Sigmoid colon (tissue), 6 donors: ENCODE measurements at regions not wholly inside any gene's neighbourhood (a gene's known extent, or its start where the extent isn't known, plus 50 kb on each side); places are given as distances from the start of the nearest gene placed in this dataset.

ENCODE experiments used
- DNase-seq: peaks from one replicate; pipeline ENCODE4 v3.0.0-alpha.2; 2019
- H3K27ac ChIP-seq, 4 donors: fragments of 200-600 bp; sonication (generic); one replicate each; pipeline ENCODE4 v1.5.1; 2016 to 2019; ENCODE audit warnings: mild to moderate bottlenecking in 1 of 4
- H3K27me3 ChIP-seq, 3 donors: fragments of 200-600 bp; sonication (generic); one replicate each; pipeline ENCODE4 v1.5.1; 2019; ENCODE audit warnings: mild to moderate bottlenecking in 1 of 3
- H3K36me3 ChIP-seq, 4 donors: fragments of 200-600 bp; sonication (generic); one replicate each; pipeline ENCODE4 v1.5.1; 2016 to 2019
- H3K4me1 ChIP-seq, 4 donors: fragments of 200-600 bp; sonication (generic); one replicate each; pipeline ENCODE4 v1.5.1; 2017 to 2019
- H3K4me3 ChIP-seq, 4 donors: fragments of 200-600 bp; sonication (generic); one replicate each; pipeline ENCODE4 v1.5.1; 2017 to 2019; ENCODE audit warnings: mild to moderate bottlenecking in 2 of 4, moderate library complexity in 1 of 4
- H3K9me3 ChIP-seq, 4 donors: fragments of 200-600 bp in 3 of 4; sonication (generic) in 3 of 4; one replicate each; pipeline versions ENCODE4 v1.5.1 to v1.6.1; 2013 to 2019
- EP300 ChIP-seq, 4 donors: sonication (generic); formaldehyde crosslinking; IDR thresholded peaks; one replicate each; pipeline ENCODE4 v1.6.1; 2017; ENCODE audit warnings: antibody characterized with exemption in 4 of 4
- POLR2A ChIP-seq, 2 donors: fragments of 450-650 bp; IDR thresholded peaks; one replicate each; pipeline ENCODE4 v1.6.1; 2016; ENCODE audit warnings: antibody characterized with exemption in 2 of 2, mild to moderate bottlenecking in 2 of 2, moderate library complexity in 2 of 2
- POLR2AphosphoS5 ChIP-seq, 4 donors: sonication (generic); formaldehyde crosslinking; IDR thresholded peaks; one replicate each; pipeline ENCODE4 v1.6.1; 2017; ENCODE audit warnings: antibody characterized with exemption in 4 of 4
- WGBS, 2 donors: extraction: QIAGEN DNeasy Blood & Tissue Kit; methylation state at CpG; one replicate each; pipeline ENCODE4 v1.1.7; 2013; 5-methylcytosine and 5-hydroxymethylcytosine counted together
- intact Hi-C: fragments of 100-400 bp; cut with DNase I; formaldehyde crosslinking; loops from one replicate; pipeline ENCODE4 v1.15.1; 2023
- TF ChIP-seq, protein P1 (sequence below), 4 experiments: fragments of 450-650 bp in 3 of 4; fragments of 200-600 bp in 1 of 4; IDR thresholded peaks; one replicate each; pipeline ENCODE4 v1.5.1; 2016 to 2019; ENCODE audit warnings: antibody characterized with exemption in 4 of 4, mild to moderate bottlenecking in 3 of 4, moderate library complexity in 2 of 4
- donor health status: healthy with polysubstance abuse.
- donor health status: healthy.

DNA sequence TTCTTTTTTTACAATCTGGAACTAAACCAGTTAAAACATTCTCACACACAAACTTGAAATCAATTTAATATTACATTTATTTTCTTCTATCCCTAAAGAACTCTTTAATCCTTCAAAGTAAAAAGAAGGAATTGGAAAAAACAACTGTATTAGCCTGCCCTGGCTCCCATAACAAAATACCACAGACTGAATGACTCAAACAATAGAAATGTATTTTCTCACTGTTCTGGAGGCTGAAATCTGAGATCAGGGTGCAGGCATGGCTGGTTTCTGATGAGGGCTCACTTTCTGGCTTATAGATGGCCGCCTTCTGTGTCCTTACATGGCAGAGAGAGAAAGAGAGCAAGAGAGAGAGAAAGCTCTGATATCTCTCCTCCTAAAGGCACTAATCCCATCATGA, 149.4 kb downstream of the PDGFRA start:
- Histone ChIP-seq H3K4me3 (no peak overlapping the region), H3K27ac (no peak overlapping the region), H3K9me3 (no peaks in the 10 kb centered on the region), H3K36me3 (no peaks in the 10 kb centered on the region), H3K27me3 (no peaks in the 10 kb centered on the region), H3K4me1 (no peaks in the 10 kb centered on the region)
- TF ChIP-seq EP300 (IDR thresholded peaks at IDR 0.05), result no peak
- no peak for TF ChIP-seq POLR2A (IDR thresholded peaks at IDR 0.05)
- TF ChIP-seq, protein P1, sequence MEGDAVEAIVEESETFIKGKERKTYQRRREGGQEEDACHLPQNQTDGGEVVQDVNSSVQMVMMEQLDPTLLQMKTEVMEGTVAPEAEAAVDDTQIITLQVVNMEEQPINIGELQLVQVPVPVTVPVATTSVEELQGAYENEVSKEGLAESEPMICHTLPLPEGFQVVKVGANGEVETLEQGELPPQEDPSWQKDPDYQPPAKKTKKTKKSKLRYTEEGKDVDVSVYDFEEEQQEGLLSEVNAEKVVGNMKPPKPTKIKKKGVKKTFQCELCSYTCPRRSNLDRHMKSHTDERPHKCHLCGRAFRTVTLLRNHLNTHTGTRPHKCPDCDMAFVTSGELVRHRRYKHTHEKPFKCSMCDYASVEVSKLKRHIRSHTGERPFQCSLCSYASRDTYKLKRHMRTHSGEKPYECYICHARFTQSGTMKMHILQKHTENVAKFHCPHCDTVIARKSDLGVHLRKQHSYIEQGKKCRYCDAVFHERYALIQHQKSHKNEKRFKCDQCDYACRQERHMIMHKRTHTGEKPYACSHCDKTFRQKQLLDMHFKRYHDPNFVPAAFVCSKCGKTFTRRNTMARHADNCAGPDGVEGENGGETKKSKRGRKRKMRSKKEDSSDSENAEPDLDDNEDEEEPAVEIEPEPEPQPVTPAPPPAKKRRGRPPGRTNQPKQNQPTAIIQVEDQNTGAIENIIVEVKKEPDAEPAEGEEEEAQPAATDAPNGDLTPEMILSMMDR (IDR thresholded peaks at IDR 0.05), result no peak
- no peak for TF ChIP-seq POLR2AphosphoS5 (IDR thresholded peaks at IDR 0.05)
- DNase-seq, result no peak
- intact Hi-C loops, result no loop called here
- 82 to 92% methylated on average over 1 of the region's 1 CpG for WGBS, 2 donors

DNA sequence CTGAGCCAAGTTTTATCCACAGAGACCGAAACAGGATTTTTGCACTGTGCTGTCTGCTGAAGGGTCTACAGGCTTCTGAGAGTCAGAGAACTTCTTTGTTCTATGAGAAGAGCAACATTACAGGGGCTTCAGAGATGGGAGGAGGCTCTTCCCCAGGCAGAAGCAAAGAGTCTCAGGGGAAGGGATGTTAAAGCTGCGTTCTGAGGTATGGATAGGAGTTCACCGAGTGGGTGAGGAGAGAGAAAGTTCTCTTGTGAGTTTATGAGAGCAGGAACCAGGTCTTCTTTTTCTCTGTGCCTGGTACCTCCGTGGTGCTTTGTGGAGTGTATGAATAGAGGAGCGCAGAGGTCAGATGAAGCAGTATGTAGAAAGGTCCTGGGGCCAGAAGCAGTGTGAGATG, 155.1 kb downstream of the PDGFRA start:
- no peak overlapping the region for H3K27ac ChIP-seq
- WGBS, 2 donors, result 79 to 86% methylated on average over 5 of the region's 5 CpGs
- DNase-seq, result no peak
- intact Hi-C loops, result no loop called here
- TF ChIP-seq POLR2AphosphoS5 (IDR thresholded peaks at IDR 0.05), result no peak
- TF ChIP-seq, protein P1 (IDR thresholded peaks at IDR 0.05), result no peak
- TF ChIP-seq EP300 (IDR thresholded peaks at IDR 0.05), result no peak
- TF ChIP-seq POLR2A (IDR thresholded peaks at IDR 0.05), result no peak
- no peak overlapping the region for H3K4me3 ChIP-seq
- H3K27me3 ChIP-seq, result no peaks in the 10 kb centered on the region
- H3K9me3 ChIP-seq, result no peaks in the 10 kb centered on the region
- no peaks in the 10 kb centered on the region for H3K4me1 ChIP-seq
- no peaks in the 10 kb centered on the region for H3K36me3 ChIP-seq

DNA sequence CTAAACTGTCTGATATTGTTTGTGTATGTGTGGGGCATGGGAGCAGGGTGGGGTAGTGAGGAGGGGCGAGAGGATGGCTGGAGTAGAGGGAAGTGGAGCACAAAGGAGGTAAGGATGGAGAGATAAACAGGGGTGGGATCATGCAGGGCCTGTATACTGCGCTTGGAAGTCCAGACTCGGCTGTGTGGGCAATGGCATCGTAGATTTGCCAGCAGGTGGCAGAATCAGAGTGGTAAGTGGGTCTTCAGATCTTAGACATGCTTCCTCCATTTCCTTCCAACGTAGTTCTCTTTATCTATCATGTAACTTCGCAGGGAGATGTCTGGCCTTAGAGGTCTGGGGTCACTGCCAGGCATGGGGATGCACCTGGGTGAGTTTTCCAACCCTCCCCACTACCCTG, 155.5 kb downstream of the PDGFRA start:
- intact Hi-C loops, result no loop called here
- no peak for DNase-seq
- no peaks in the 10 kb centered on the region for H3K27me3 ChIP-seq
- no peak overlapping the region for H3K27ac ChIP-seq
- 15 to 34% methylated on average over 6 of the region's 6 CpGs for WGBS, 2 donors
- H3K36me3 ChIP-seq, result no peaks in the 10 kb centered on the region
- TF ChIP-seq EP300 (IDR thresholded peaks at IDR 0.05) (no peak), POLR2AphosphoS5 (IDR thresholded peaks at IDR 0.05) (no peak), POLR2A (IDR thresholded peaks at IDR 0.05) (no peak)
- TF ChIP-seq, protein P1 (IDR thresholded peaks at IDR 0.05), result no peak
- no peaks in the 10 kb centered on the region for H3K9me3 ChIP-seq
- H3K4me3 ChIP-seq, result no peak overlapping the region
- H3K4me1 ChIP-seq, result no peaks in the 10 kb centered on the region

DNA sequence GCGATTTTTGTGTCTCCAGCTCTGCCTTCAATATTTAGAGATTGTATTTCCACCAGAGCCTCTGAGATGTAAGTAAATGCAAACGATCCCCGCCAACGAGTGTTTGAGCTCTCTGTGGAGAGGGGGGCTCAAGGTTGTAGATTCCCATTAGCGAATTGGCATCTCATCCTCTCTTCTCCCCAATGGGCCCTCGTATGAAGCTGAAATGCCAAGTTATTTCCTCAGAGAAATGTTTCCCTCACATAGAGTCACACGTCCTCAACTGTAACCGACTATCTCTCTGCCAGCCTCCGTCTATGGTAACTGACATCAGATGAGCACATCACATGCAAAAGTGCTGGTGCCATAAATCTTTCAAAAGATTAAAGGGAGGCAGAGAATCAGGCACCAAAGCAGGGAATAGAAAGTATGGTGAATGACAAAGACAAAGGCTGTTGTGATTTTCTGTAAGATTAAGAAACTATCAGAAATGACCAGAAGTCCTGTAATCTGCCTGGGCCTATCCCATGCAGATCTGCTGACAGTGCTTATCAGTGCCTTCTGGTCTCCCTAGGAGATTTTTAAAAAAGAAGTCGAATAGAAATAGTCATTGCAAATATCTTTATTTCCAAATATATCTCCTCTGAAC, 157.1 kb downstream of the PDGFRA start:
- Histone ChIP-seq H3K4me1 (no peaks in the 10 kb centered on the region), H3K36me3 (no peaks in the 10 kb centered on the region), H3K9me3 (no peaks in the 10 kb centered on the region), H3K27me3 (no peaks in the 10 kb centered on the region), H3K27ac (no peak overlapping the region), H3K4me3 (no peak overlapping the region)
- DNase-seq, result no peak
- intact Hi-C loops, result no loop called here
- WGBS, 2 donors, result 78 to 81% methylated on average over 10 of the region's 10 CpGs
- no peak for TF ChIP-seq POLR2AphosphoS5 (IDR thresholded peaks at IDR 0.05)
- TF ChIP-seq EP300 (IDR thresholded peaks at IDR 0.05), result no peak

DNA sequence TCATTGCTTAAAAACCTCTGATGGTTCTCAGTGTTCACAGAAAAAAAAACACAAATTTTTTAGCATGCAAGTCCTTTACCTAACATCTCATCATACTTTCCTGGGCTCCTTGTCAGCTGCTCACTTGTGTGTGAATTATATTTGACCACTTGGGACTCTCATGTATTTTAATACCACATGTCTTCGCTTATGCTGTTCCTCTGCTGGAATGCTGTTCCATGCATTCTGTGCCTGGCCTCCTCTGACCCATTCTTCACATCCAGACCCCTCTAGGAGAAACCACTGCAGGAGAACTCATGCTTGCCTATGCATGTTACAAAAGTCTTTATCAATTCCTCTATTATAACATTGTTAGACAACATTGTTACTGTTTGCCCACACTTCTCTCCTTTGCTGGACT, 157.6 kb downstream of the PDGFRA start:
- intact Hi-C loops, result no loop called here
- Histone ChIP-seq H3K27me3 (no peaks in the 10 kb centered on the region), H3K36me3 (no peaks in the 10 kb centered on the region), H3K4me3 (no peak overlapping the region), H3K27ac (no peak overlapping the region), H3K4me1 (no peaks in the 10 kb centered on the region), H3K9me3 (no peaks in the 10 kb centered on the region)
- WGBS, 2 donors, result 94 to 96% methylated on average over 1 of the region's 1 CpG
- TF ChIP-seq POLR2A (IDR thresholded peaks at IDR 0.05) (no peak), POLR2AphosphoS5 (IDR thresholded peaks at IDR 0.05) (no peak), EP300 (IDR thresholded peaks at IDR 0.05) (no peak)
- TF ChIP-seq, protein P1 (IDR thresholded peaks at IDR 0.05), result no peak
- DNase-seq, result no peak
